ENCODE measurements at regions not wholly inside any gene's neighbourhood (a gene's known extent, or its start where the extent isn't known, plus 50 kb on each side); places are given as distances from the start of the nearest gene placed in this dataset.

DNA sequence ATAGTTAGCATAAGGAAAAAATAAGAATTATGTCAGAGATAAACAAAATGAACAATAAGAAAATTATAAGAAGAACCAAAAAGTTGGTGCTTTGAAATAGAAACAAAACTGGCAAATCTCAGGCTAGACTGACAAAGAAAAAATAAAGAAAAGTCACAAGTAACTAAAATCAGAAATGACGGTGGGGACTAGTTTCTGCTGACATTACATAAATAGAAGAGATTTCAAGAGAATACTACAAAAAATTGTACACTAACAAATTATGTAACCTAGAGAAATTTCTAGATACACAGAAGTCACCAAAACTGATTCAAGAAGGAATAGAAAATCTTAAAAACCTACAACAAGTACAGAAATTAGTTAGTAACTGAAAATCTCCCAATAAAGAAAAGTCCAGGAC lies 355.6 kb upstream of the SGCG start:
- H3K79me1 ChIP-seq (ENCODE audit: low read depth in 1 of 2, low read length in 2 of 2): no peaks in the 10 kb centered on the region
- no peaks in the 10 kb centered on the region for H3K36me3 ChIP-seq (ENCODE audit: control insufficient read depth, insufficient read depth, low read length)
- no CpG with 5 or more reads among the region's 1 CpG for WGBS, 2 experiments (ENCODE audit: extremely low coverage in 2 of 2, insufficient read length in 1 of 2)
- no peaks in the 10 kb centered on the region for H4K20me1 ChIP-seq (ENCODE audit: insufficient read depth, low read length)
- TF ChIP-seq POLR2A (IDR thresholded peaks at IDR 0.05; ENCODE audit: low read depth, low read length) (no peak), NFE2L2 (IDR thresholded peaks at IDR 0.05; ENCODE audit: low read depth, low read length) (no peak), MAFK (IDR thresholded peaks at IDR 0.05; ENCODE audit: low read depth, low read length) (peak; percentile 80)
- TF ChIP-seq, protein P1, sequence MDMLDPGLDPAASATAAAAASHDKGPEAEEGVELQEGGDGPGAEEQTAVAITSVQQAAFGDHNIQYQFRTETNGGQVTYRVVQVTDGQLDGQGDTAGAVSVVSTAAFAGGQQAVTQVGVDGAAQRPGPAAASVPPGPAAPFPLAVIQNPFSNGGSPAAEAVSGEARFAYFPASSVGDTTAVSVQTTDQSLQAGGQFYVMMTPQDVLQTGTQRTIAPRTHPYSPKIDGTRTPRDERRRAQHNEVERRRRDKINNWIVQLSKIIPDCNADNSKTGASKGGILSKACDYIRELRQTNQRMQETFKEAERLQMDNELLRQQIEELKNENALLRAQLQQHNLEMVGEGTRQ (IDR thresholded peaks at IDR 0.05; ENCODE audit: low read depth, low read length): no peak
- ChIA-PET CTCF (no interaction called here), POLR2A (ENCODE audit: unreplicated experiment) (no interaction called here)
- H2BK20ac ChIP-seq (ENCODE audit: low read depth, low read length): no peak overlapping the region
- ATAC-seq (ENCODE audit: low read depth) (no peak), DNase-seq (no peak)
- no peak overlapping the region for H3K23ac ChIP-seq (ENCODE audit: low read depth, low read length)
- no peak overlapping the region for H3K14ac ChIP-seq (replicated peaks; ENCODE audit: low read depth, low read length)
- no peak overlapping the region for H3K18ac ChIP-seq (ENCODE audit: low read depth, low read length)
- no peak overlapping the region for H2BK5ac ChIP-seq (ENCODE audit: low read depth, low read length, poor library complexity, severe bottlenecking)
- H3K27me3 ChIP-seq (ENCODE audit: control insufficient read depth, insufficient read depth, low read length): no peaks in the 10 kb centered on the region
- H3K4me1 ChIP-seq (ENCODE audit: control insufficient read depth, insufficient read depth, low read length): no peaks in the 10 kb centered on the region
- H2BK120ac ChIP-seq (ENCODE audit: low read depth, low read length): no peak overlapping the region
- no peak overlapping the region for H4K91ac ChIP-seq (ENCODE audit: insufficient read depth, low read depth, low read length)
- BruUV-seq (replicated peaks): no TSS peak
- no peak overlapping the region for H4K5ac ChIP-seq (ENCODE audit: low read depth, low read length)
- intact Hi-C loops (cut with micrococcal nuclease): no loop called here
- dilution Hi-C loops (cut with HindIII; ENCODE audit: low sequenced_read_pairs, unreplicated experiment): no loop called here
- no peak overlapping the region for H2AK9ac ChIP-seq (replicated peaks; ENCODE audit: low read depth, low read length, poor library complexity)
- H3K9ac ChIP-seq (ENCODE audit: low read depth, low read length): no peak overlapping the region
- no peak overlapping the region for H3K56ac ChIP-seq (ENCODE audit: extremely low read depth, insufficient read depth, low read length)
- H3K4me2 ChIP-seq (ENCODE audit: low read depth, low read length): no peak overlapping the region
- H3K4ac ChIP-seq (ENCODE audit: low read depth, low read length): no peak overlapping the region
- no peak overlapping the region for H3K27ac ChIP-seq (ENCODE audit: insufficient read depth, low read length)
- H3K9me1 ChIP-seq (ENCODE audit: insufficient read depth, low read length): no peaks in the 10 kb centered on the region
- no peaks in the 10 kb centered on the region for H3K9me3 ChIP-seq (ENCODE audit: control insufficient read depth, insufficient read depth, low read length)
- no peak overlapping the region for H2BK15ac ChIP-seq (ENCODE audit: low read depth, low read length)
- no peak overlapping the region for H2AFZ ChIP-seq (replicated peaks; ENCODE audit: low read length, poor library complexity)
- no peak overlapping the region for H4K8ac ChIP-seq (ENCODE audit: low read depth in 2 of 2, low read length in 2 of 2)
- H2AK5ac ChIP-seq (ENCODE audit: low read depth, low read length): no peak overlapping the region
- H3K4me3 ChIP-seq (ENCODE audit: insufficient read depth, low read depth, low read length): no peak overlapping the region
- in situ Hi-C loops (cut with MboI; ENCODE audit: low sequenced_read_pairs): no loop called here
